CD4-positive, alpha-beta T cell (primary cell): ENCODE measurements at regions not wholly inside any gene's neighbourhood (a gene's known extent, or its start where the extent isn't known, plus 50 kb on each side); places are given as distances from the start of the nearest gene placed in this dataset.

ENCODE experiments used
- ATAC-seq: fragments of 200-7000 bp; cut with Tn5 transposase; one replicate; pipeline ENCODE4 v1.10.0; 2022; ENCODE audit warnings: mild to moderate bottlenecking; ENCODE audit not compliant: poor library complexity
- CTCF ChIA-PET: fragments of 350-600 bp; sonication (Branson Sonifier 250); formaldehyde crosslinking; loops from one replicate; lab custom pipeline; 2021; ENCODE audit warnings: antibody characterized with exemption, inconsistent platforms; lab: Charles Lee
- POLR2A ChIA-PET: fragments of 350-600 bp; sonication (Branson Sonifier 250); formaldehyde crosslinking; loops from one replicate; lab custom pipeline; 2021; ENCODE audit warnings: antibody characterized with exemption, inconsistent platforms; lab: Charles Lee
- DNase-seq, 14 experiments: peaks; one replicate each; pipeline ENCODE4 v3.0.0-alpha.2; 2013 to 2020; ENCODE audit warnings: mixed read lengths in 2 of 14
- H3K27ac ChIP-seq, 2 donors: one replicate each; pipeline versions ENCODE4 v1.5.1 to v1.7.0; 2013; ENCODE audit warnings: low read length in 2 of 2, low read depth in 1 of 2, mild to moderate bottlenecking in 1 of 2
- H3K27me3 ChIP-seq, 2 experiments: 1 replicate in 1 of 2; 2 replicates in 1 of 2; pipeline versions ENCODE4 v1.6.1 to v1.7.0; 2013; ENCODE audit warnings: low read length in 2 of 2, control low read depth in 1 of 2, mild to moderate bottlenecking in 1 of 2, moderate library complexity in 1 of 2; ENCODE audit not compliant: insufficient read depth in 2 of 2, control insufficient read depth in 1 of 2
- H3K36me3 ChIP-seq: one replicate; pipeline ENCODE4 v1.6.1; 2013; ENCODE audit warnings: low read length, control low read depth; ENCODE audit not compliant: insufficient read depth
- H3K4me1 ChIP-seq: one replicate; pipeline ENCODE4 v1.6.1; 2013; ENCODE audit warnings: low read length, control low read depth; ENCODE audit not compliant: insufficient read depth
- H3K4me3 ChIP-seq: one replicate; pipeline ENCODE4 v1.5.1; 2013; ENCODE audit warnings: mild to moderate bottlenecking, low read length, moderate library complexity
- H3K9me3 ChIP-seq, 2 experiments: 1 replicate in 1 of 2; 2 replicates in 1 of 2; pipeline versions ENCODE4 v1.6.1 to v1.7.0; 2013; ENCODE audit warnings: low read length in 2 of 2, mild to moderate bottlenecking in 2 of 2, control low read depth in 1 of 2, moderate library complexity in 1 of 2; ENCODE audit not compliant: control insufficient read depth in 1 of 2, insufficient read depth in 1 of 2
- H3K27ac Mint-ChIP-seq: one replicate; pipeline ENCODE4 v1.8.0; 2020; ENCODE audit warnings: mixed read lengths
- H3K27me3 Mint-ChIP-seq: one replicate; pipeline ENCODE4 v1.8.0; 2021; ENCODE audit warnings: mixed read lengths
- H3K36me3 Mint-ChIP-seq: one replicate; pipeline ENCODE4 v1.8.0; 2021; ENCODE audit warnings: low read depth, mixed read lengths
- H3K4me1 Mint-ChIP-seq: one replicate; pipeline ENCODE4 v1.8.0; 2021; ENCODE audit warnings: low read depth, mixed read lengths
- H3K4me3 Mint-ChIP-seq: one replicate; pipeline ENCODE4 v1.8.0; 2020; ENCODE audit warnings: mild to moderate bottlenecking, mixed read lengths
- H3K9me3 Mint-ChIP-seq: one replicate; pipeline ENCODE4 v1.8.0; 2020; ENCODE audit warnings: mixed read lengths
- CTCF ChIP-seq: fragments of 200-600 bp; IDR thresholded peaks from one replicate; pipeline ENCODE4 v1.8.0; 2022; ENCODE audit warnings: antibody characterized with exemption, mild to moderate bottlenecking
- intact Hi-C, 2 experiments: fragments of 100-400 bp; cut with DNase I in 1 of 2; cut with micrococcal nuclease in 1 of 2; formaldehyde crosslinking; loops; one replicate each; pipeline versions ENCODE4 v1.15.1 to v1.9.0; 2023 to 2025; cut with DNase I, micrococcal nuclease

GRCh38 chr9:88722753-88723152 lies 187.8 kb downstream of the NXNL2 start:
- Mint-ChIP-seq H3K27ac (no peak overlapping the region), H3K27me3 (peaks cover 44% of the 10 kb centered on the region), H3K4me1 (no peaks in the 10 kb centered on the region), H3K36me3 (no peaks in the 10 kb centered on the region), H3K9me3 (no peaks in the 10 kb centered on the region), H3K4me3 (no peak overlapping the region)
- Histone ChIP-seq H3K27ac (no peak overlapping the region), H3K27me3 (peaks cover 0 to 4% of the 10 kb centered on the region in 2 experiments), H3K4me3 (no peak overlapping the region), H3K4me1 (no peaks in the 10 kb centered on the region), H3K9me3 (no peaks in the 10 kb centered on the region), H3K36me3 (no peaks in the 10 kb centered on the region)
- DNase-seq (peak in 2 of 14 experiments; percentile 13), ATAC-seq (no peak)
- CTCF ChIA-PET: no interaction called here
- intact Hi-C loops: loop anchor here (2.0 to 5.0 kb wide), 2 partner anchors 278 to 280 kb away; no protein-coding TSS in a partner anchor
- peak; percentile 7 for TF ChIP-seq CTCF
- POLR2A ChIA-PET: no interaction called here

- CTCF ChIA-PET: no interaction called here
Measured at GRCh38 chr9:88723751-88724150, 188.8 kb downstream of the NXNL2 start.

GRCh38 chr9:88724331-88724730 lies 189.4 kb downstream of the NXNL2 start:
- no peak overlapping the region for H3K27ac ChIP-seq
- Mint-ChIP-seq H3K9me3 (no peaks in the 10 kb centered on the region), H3K27ac (no peak overlapping the region), H3K4me1 (no peaks in the 10 kb centered on the region), H3K27me3 (peaks cover 34% of the 10 kb centered on the region), H3K36me3 (no peaks in the 10 kb centered on the region), H3K4me3 (no peak overlapping the region)
- intact Hi-C loops: loop anchor here in 1 of 2 experiments (5.0 kb wide), 1 partner anchor 278 kb away; no protein-coding TSS in a partner anchor
- peaks cover 0 to 4% of the 10 kb centered on the region in 2 experiments for H3K27me3 ChIP-seq
- H3K4me3 ChIP-seq: no peak overlapping the region
- no peaks in the 10 kb centered on the region for H3K9me3 ChIP-seq
- DNase-seq (no peak), ATAC-seq (no peak)
- POLR2A ChIA-PET: no interaction called here
- no peaks in the 10 kb centered on the region for H3K36me3 ChIP-seq
- CTCF ChIA-PET: no interaction called here
- TF ChIP-seq CTCF: no peak
- H3K4me1 ChIP-seq: no peaks in the 10 kb centered on the region

More at GRCh38 chr9:88723751-88724150, 188.8 kb downstream of the NXNL2 start:
- Mint-ChIP-seq H3K27me3 (peaks cover 40% of the 10 kb centered on the region), H3K36me3 (no peaks in the 10 kb centered on the region), H3K4me3 (no peak overlapping the region), H3K9me3 (no peaks in the 10 kb centered on the region), H3K4me1 (no peaks in the 10 kb centered on the region), H3K27ac (no peak overlapping the region)
- H3K4me3 ChIP-seq: no peak overlapping the region
- H3K27me3 ChIP-seq: peaks cover 0 to 4% of the 10 kb centered on the region in 2 experiments
- H3K9me3 ChIP-seq: no peaks in the 10 kb centered on the region
- POLR2A ChIA-PET: no interaction called here
- DNase-seq (no peak), ATAC-seq (no peak)
- no peak for TF ChIP-seq CTCF
- no peaks in the 10 kb centered on the region for H3K36me3 ChIP-seq
- no peaks in the 10 kb centered on the region for H3K4me1 ChIP-seq
- intact Hi-C loops: loop anchor here (2.0 to 5.0 kb wide), 2 partner anchors 277 to 279 kb away; no protein-coding TSS in a partner anchor
- H3K27ac ChIP-seq: no peak overlapping the region
